Osteocyte (in vitro differentiated cells): ENCODE measurements at regions not wholly inside any gene's neighbourhood (a gene's known extent, or its start where the extent isn't known, plus 50 kb on each side); places are given as distances from the start of the nearest gene placed in this dataset.

Experiments used
- DNase-seq: peaks from one replicate; pipeline ENCODE4 v3.0.0; 2021; ENCODE audit warnings: mixed read lengths; ENCODE audit not compliant: unreplicated experiment; ENCODE audit errors: extremely low spot score
- H3K27ac Mint-ChIP-seq: one replicate; pipeline ENCODE4 v1.8.0; 2021; ENCODE audit warnings: mild to moderate bottlenecking, mixed read lengths; ENCODE audit not compliant: unreplicated experiment
- H3K27me3 Mint-ChIP-seq: one replicate; pipeline ENCODE4 v1.8.0; 2021; ENCODE audit warnings: mixed read lengths; ENCODE audit not compliant: unreplicated experiment
- H3K36me3 Mint-ChIP-seq: one replicate; pipeline ENCODE4 v1.8.0; 2021; ENCODE audit warnings: mixed read lengths; ENCODE audit not compliant: unreplicated experiment
- H3K4me1 Mint-ChIP-seq: one replicate; pipeline ENCODE4 v1.8.0; 2021; ENCODE audit warnings: mixed read lengths; ENCODE audit not compliant: unreplicated experiment
- H3K4me3 Mint-ChIP-seq: one replicate; pipeline ENCODE4 v1.8.0; 2021; ENCODE audit warnings: mild to moderate bottlenecking, moderate library complexity, mixed read lengths; ENCODE audit not compliant: unreplicated experiment
- H3K9me3 Mint-ChIP-seq: one replicate; pipeline ENCODE4 v1.8.0; 2021; ENCODE audit warnings: mixed read lengths; ENCODE audit not compliant: unreplicated experiment
- TF ChIP-seq, protein P1 (sequence below): fragments of 200-600 bp; sonication (generic); IDR thresholded peaks from 2 replicates; pipeline ENCODE4 v1.5.0; 2021; ENCODE audit warnings: antibody characterized with exemption, mild to moderate bottlenecking, moderate library complexity

GRCh38 chr6:120994573-120994967 is 339.7 kb downstream of the TBC1D32 start:
- Mint-ChIP-seq H3K4me1 (no peaks in the 10 kb centered on the region), H3K27me3 (peaks cover 9% of the 10 kb centered on the region), H3K4me3 (no peak overlapping the region), H3K9me3 (no peaks in the 10 kb centered on the region), H3K36me3 (no peaks in the 10 kb centered on the region), H3K27ac (no peak overlapping the region)
- no peak for DNase-seq
- TF ChIP-seq, protein P1, sequence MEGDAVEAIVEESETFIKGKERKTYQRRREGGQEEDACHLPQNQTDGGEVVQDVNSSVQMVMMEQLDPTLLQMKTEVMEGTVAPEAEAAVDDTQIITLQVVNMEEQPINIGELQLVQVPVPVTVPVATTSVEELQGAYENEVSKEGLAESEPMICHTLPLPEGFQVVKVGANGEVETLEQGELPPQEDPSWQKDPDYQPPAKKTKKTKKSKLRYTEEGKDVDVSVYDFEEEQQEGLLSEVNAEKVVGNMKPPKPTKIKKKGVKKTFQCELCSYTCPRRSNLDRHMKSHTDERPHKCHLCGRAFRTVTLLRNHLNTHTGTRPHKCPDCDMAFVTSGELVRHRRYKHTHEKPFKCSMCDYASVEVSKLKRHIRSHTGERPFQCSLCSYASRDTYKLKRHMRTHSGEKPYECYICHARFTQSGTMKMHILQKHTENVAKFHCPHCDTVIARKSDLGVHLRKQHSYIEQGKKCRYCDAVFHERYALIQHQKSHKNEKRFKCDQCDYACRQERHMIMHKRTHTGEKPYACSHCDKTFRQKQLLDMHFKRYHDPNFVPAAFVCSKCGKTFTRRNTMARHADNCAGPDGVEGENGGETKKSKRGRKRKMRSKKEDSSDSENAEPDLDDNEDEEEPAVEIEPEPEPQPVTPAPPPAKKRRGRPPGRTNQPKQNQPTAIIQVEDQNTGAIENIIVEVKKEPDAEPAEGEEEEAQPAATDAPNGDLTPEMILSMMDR: no peak

GRCh38 chr6:120993929-120994572 is 340.2 kb downstream of the TBC1D32 start:
- H3K4me1 Mint-ChIP-seq: no peaks in the 10 kb centered on the region
- H3K9me3 Mint-ChIP-seq: no peaks in the 10 kb centered on the region
- no peak overlapping the region for H3K4me3 Mint-ChIP-seq
- no peak overlapping the region for H3K27ac Mint-ChIP-seq
- H3K27me3 Mint-ChIP-seq: peaks cover 9% of the 10 kb centered on the region
- TF ChIP-seq, protein P1: no peak
- H3K36me3 Mint-ChIP-seq: no peaks in the 10 kb centered on the region
- no peak for DNase-seq

DNA sequence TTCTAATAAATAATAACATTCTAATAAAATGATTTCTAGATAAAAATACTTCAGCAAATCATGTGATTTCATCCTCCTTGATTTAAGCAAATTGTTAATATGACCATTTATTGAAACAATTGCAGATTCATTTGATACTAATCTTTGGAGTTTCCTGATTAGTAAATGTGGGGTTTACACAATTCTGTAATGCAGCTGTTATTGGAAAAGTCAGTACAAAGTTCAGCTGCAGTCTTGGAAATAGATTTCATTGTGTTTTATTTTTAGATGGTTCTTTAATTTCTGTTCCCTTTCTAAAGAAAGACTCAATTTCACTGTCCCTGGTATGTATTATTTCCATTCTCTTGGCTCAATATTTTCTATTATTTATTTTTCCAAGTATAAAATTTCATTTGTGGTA is 342.0 kb downstream of the TBC1D32 start:
- H3K9me3 Mint-ChIP-seq: no peaks in the 10 kb centered on the region
- H3K27me3 Mint-ChIP-seq: peaks cover 9% of the 10 kb centered on the region
- H3K27ac Mint-ChIP-seq: no peak overlapping the region
- H3K4me3 Mint-ChIP-seq: no peak overlapping the region
- TF ChIP-seq, protein P1: no peak
- DNase-seq: no peak
- no peaks in the 10 kb centered on the region for H3K4me1 Mint-ChIP-seq
- H3K36me3 Mint-ChIP-seq: no peaks in the 10 kb centered on the region

DNA sequence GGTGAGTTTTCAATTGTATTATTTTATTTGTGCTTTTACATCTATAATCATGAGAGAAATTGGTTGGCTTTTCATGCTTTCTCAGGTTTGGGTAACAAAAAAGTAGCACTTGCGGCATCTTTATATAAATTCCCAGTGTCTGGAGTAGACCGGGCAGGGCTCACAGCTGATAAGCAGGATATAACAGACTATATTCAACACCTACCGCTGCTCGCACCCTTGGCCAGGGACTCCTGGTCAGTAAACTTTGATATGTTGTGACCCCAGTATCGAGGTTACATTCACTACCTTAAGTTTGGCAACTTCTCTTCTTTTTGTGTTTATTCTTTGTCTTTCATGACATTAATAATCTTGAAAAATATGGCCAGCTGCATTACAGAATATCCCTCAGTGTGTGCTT is 343.4 kb downstream of the TBC1D32 start:
- no peaks in the 10 kb centered on the region for H3K4me1 Mint-ChIP-seq
- H3K9me3 Mint-ChIP-seq: no peaks in the 10 kb centered on the region
- TF ChIP-seq, protein P1: no peak
- no peaks in the 10 kb centered on the region for H3K36me3 Mint-ChIP-seq
- no peak for DNase-seq
- H3K27ac Mint-ChIP-seq: no peak overlapping the region
- H3K4me3 Mint-ChIP-seq: no peak overlapping the region
- peaks cover 9% of the 10 kb centered on the region for H3K27me3 Mint-ChIP-seq

- no peak for DNase-seq
- Mint-ChIP-seq H3K9me3 (no peaks in the 10 kb centered on the region), H3K36me3 (no peaks in the 10 kb centered on the region), H3K27ac (no peak overlapping the region), H3K4me3 (no peak overlapping the region), H3K27me3 (peaks cover 2% of the 10 kb centered on the region), H3K4me1 (no peaks in the 10 kb centered on the region)
- TF ChIP-seq, protein P1: no peak
Measured at GRCh38 chr6:120981835-120982234, 352.4 kb downstream of the TBC1D32 start.
